Neural cell (in vitro differentiated cells): ENCODE measurements at regions not wholly inside any gene's neighbourhood (a gene's known extent, or its start where the extent isn't known, plus 50 kb on each side); places are given as distances from the start of the nearest gene placed in this dataset.

Experiments used
- H2AFZ ChIP-seq: fragments of 200-600, 300-800 bp; sonication (generic), shearing (Covaris generic); 2 replicates; pipeline ENCODE4 v1.6.0; 2014; ENCODE audit warnings: low read depth, mild to moderate bottlenecking, antibody characterized with exemption, low read length, moderate library complexity
- H3F3A ChIP-seq: fragments of 200-600 bp; shearing (Covaris generic); 2 replicates; pipeline ENCODE4 v1.6.1; 2016; ENCODE audit warnings: mild to moderate bottlenecking, moderate library complexity, mixed read lengths, antibody characterized with exemption, low read length; ENCODE audit not compliant: insufficient read depth, poor library complexity, severe bottlenecking
- H3K27ac ChIP-seq: fragments of 200-600, 300-800 bp; sonication (generic), shearing (Covaris generic); 2 replicates; pipeline ENCODE4 v1.5.1; 2014; ENCODE audit warnings: mild to moderate bottlenecking, low read length, moderate library complexity
- H3K27me3 ChIP-seq: fragments of 300-800, 200-600 bp; sonication (generic), shearing (Covaris generic); 2 replicates; pipeline ENCODE4 v1.6.0; 2014; ENCODE audit warnings: mild to moderate bottlenecking, low read depth, low read length, moderate library complexity; ENCODE audit not compliant: insufficient read depth
- H3K36me3 ChIP-seq: fragments of 300-800, 200-600 bp; sonication (generic), shearing (Covaris generic); 2 replicates; pipeline ENCODE4 v1.5.1; 2014; ENCODE audit warnings: mild to moderate bottlenecking, antibody characterized with exemption, low read length, moderate library complexity; ENCODE audit not compliant: insufficient read depth
- H3K4me2 ChIP-seq: fragments of 300-800, 200-600 bp; sonication (generic), shearing (Covaris generic); 2 replicates; pipeline ENCODE4 v1.6.0; 2014; ENCODE audit warnings: mild to moderate bottlenecking, low read length
- H3K4me3 ChIP-seq: fragments of 300-800, 200-600 bp; sonication (generic), shearing (Covaris generic); 2 replicates; pipeline ENCODE4 v1.5.1; 2014; ENCODE audit warnings: mild to moderate bottlenecking, low read length, moderate library complexity
- H3K79me2 ChIP-seq: fragments of 200-600 bp; shearing (Covaris generic); replicated peaks from 2 replicates; pipeline ENCODE4 v1.6.0; 2014; ENCODE audit warnings: mild to moderate bottlenecking, low read length, moderate library complexity; ENCODE audit not compliant: insufficient read depth
- H3K9ac ChIP-seq: fragments of 300-800, 200-600 bp; sonication (generic), shearing (Covaris generic); 2 replicates; pipeline ENCODE4 v1.6.1; 2016; ENCODE audit warnings: mild to moderate bottlenecking, low read length, mixed read lengths
- H3K9me2 ChIP-seq: fragments of 200-600 bp; shearing (Covaris generic); 2 replicates; pipeline ENCODE4 v1.6.1; 2016; ENCODE audit warnings: mild to moderate bottlenecking, low read length, mixed read lengths; ENCODE audit not compliant: insufficient read depth
- H3K9me3 ChIP-seq: fragments of 200-600, 300-800 bp; sonication (generic), shearing (Covaris generic); 2 replicates; pipeline ENCODE4 v1.6.1; 2016; ENCODE audit warnings: mild to moderate bottlenecking, mixed run types, low read length, moderate library complexity, mixed read lengths
- H4K20me1 ChIP-seq: fragments of 200-600 bp; shearing (Covaris generic); 2 replicates; pipeline ENCODE4 v1.6.1; 2016; ENCODE audit warnings: mild to moderate bottlenecking, mixed run types; ENCODE audit not compliant: insufficient read depth
- CTCF ChIP-seq: fragments of 450-650 bp; IDR thresholded peaks from 2 replicates; pipeline ENCODE4 v1.5.1; 2014; ENCODE audit warnings: antibody characterized with exemption, mild to moderate bottlenecking, moderate library complexity; ENCODE audit not compliant: poor library complexity, severe bottlenecking
- EZH2 ChIP-seq: fragments of 200-600, 300-800 bp; shearing (Covaris generic), sonication (generic); IDR thresholded peaks from 2 replicates; pipeline ENCODE4 v1.6.1; 2014; ENCODE audit warnings: antibody characterized with exemption, low read length, borderline replicate concordance, mild to moderate bottlenecking; ENCODE audit not compliant: insufficient read depth, poor library complexity, severe bottlenecking
- MXI1 ChIP-seq: fragments of 450-650 bp; conservative IDR thresholded peaks from 2 replicates; pipeline ENCODE4 v1.6.1; 2014; ENCODE audit warnings: antibody characterized with exemption, mild to moderate bottlenecking; ENCODE audit not compliant: poor library complexity, severe bottlenecking
- POLR2AphosphoS5 ChIP-seq: IDR thresholded peaks from 2 replicates; pipeline ENCODE4 v1.6.1; 2012
- RAD21 ChIP-seq: fragments of 450-650 bp; conservative IDR thresholded peaks from 2 replicates; pipeline ENCODE4 v1.6.1; 2014; ENCODE audit warnings: antibody characterized with exemption, mild to moderate bottlenecking, moderate library complexity
- REST ChIP-seq: IDR thresholded peaks from 2 replicates; pipeline ENCODE4 v1.6.1; 2012; ENCODE audit warnings: borderline replicate concordance
- SMC3 ChIP-seq: fragments of 450-650 bp; conservative IDR thresholded peaks from 2 replicates; pipeline ENCODE4 v1.6.1; 2014; ENCODE audit warnings: antibody characterized with exemption, mild to moderate bottlenecking, moderate library complexity; ENCODE audit not compliant: poor library complexity
- TAF1 ChIP-seq: IDR thresholded peaks from 2 replicates; pipeline ENCODE4 v1.6.1; 2012; ENCODE audit warnings: low read depth

- H3K9me2 ChIP-seq, result no peaks in the 10 kb centered on the region
- H2AFZ ChIP-seq, result no peak overlapping the region
- H3K79me2 ChIP-seq, result no peaks in the 10 kb centered on the region
- H3K36me3 ChIP-seq, result no peaks in the 10 kb centered on the region
- TF ChIP-seq EZH2, result no peak
- no peak for TF ChIP-seq REST
- no peak for TF ChIP-seq MXI1
- no peak for TF ChIP-seq SMC3
- TF ChIP-seq RAD21, result no peak
- no peak for TF ChIP-seq CTCF
- no peak overlapping the region for H3K9ac ChIP-seq
- peaks cover 3% of the 10 kb centered on the region for H3K9me3 ChIP-seq
- H4K20me1 ChIP-seq, result no peaks in the 10 kb centered on the region
- H3K27me3 ChIP-seq, result no peaks in the 10 kb centered on the region
- H3K4me3 ChIP-seq, result no peak overlapping the region
- H3F3A ChIP-seq, result no peaks in the 10 kb centered on the region
- H3K4me2 ChIP-seq, result no peak overlapping the region
- H3K27ac ChIP-seq, result no peak overlapping the region
Measured at GRCh38 chr9:28007097-28007817, 434.0 kb upstream of the C9orf72 start.

- H3K9me3 ChIP-seq, result no peaks in the 10 kb centered on the region
- H3F3A ChIP-seq, result no peaks in the 10 kb centered on the region
- no peak for TF ChIP-seq TAF1
- no peak for TF ChIP-seq SMC3
- no peak for TF ChIP-seq RAD21
- no peak for TF ChIP-seq EZH2
- no peak overlapping the region for H3K9ac ChIP-seq
- H2AFZ ChIP-seq, result no peak overlapping the region
- H3K9me2 ChIP-seq, result no peaks in the 10 kb centered on the region
- no peak overlapping the region for H3K4me3 ChIP-seq
- H3K36me3 ChIP-seq, result no peaks in the 10 kb centered on the region
- no peaks in the 10 kb centered on the region for H3K27me3 ChIP-seq
- no peak overlapping the region for H3K4me2 ChIP-seq
- no peaks in the 10 kb centered on the region for H3K79me2 ChIP-seq
- H3K27ac ChIP-seq, result no peak overlapping the region
- no peaks in the 10 kb centered on the region for H4K20me1 ChIP-seq
Measured at GRCh38 chr9:28014212-28014611, 440.9 kb upstream of the C9orf72 start.

GRCh38 chr9:28024676-28025075, 451.4 kb upstream of the C9orf72 start:
- no peaks in the 10 kb centered on the region for H4K20me1 ChIP-seq
- H3K36me3 ChIP-seq, result no peaks in the 10 kb centered on the region
- no peaks in the 10 kb centered on the region for H3K27me3 ChIP-seq
- no peaks in the 10 kb centered on the region for H3K79me2 ChIP-seq
- H2AFZ ChIP-seq, result no peak overlapping the region
- H3K4me2 ChIP-seq, result no peak overlapping the region
- H3K4me3 ChIP-seq, result no peak overlapping the region
- peak; percentile 18 for TF ChIP-seq POLR2AphosphoS5
- TF ChIP-seq SMC3, result no peak
- no peaks in the 10 kb centered on the region for H3K9me3 ChIP-seq
- H3K27ac ChIP-seq, result no peak overlapping the region
- no peak overlapping the region for H3K9ac ChIP-seq
- no peaks in the 10 kb centered on the region for H3K9me2 ChIP-seq
- no peaks in the 10 kb centered on the region for H3F3A ChIP-seq
